BE2C (cell line): ENCODE measurements at regions not wholly inside any gene's neighbourhood (a gene's known extent, or its start where the extent isn't known, plus 50 kb on each side); places are given as distances from the start of the nearest gene placed in this dataset.

ENCODE experiments used
- DNase-seq: peaks from one replicate; pipeline ENCODE4 v3.0.0-alpha.2; 2020
- H3K27me3 ChIP-seq: fragments of 250-450 bp; sonication (Bioruptor Pico); 2 replicates; pipeline ENCODE4 v1.5.1; 2020; ENCODE audit warnings: mild to moderate bottlenecking
- H3K36me3 ChIP-seq: fragments of 250-450 bp; sonication (Bioruptor Pico); 2 replicates; pipeline ENCODE4 v1.5.1; 2020; ENCODE audit warnings: mild to moderate bottlenecking
- H3K4me1 ChIP-seq: fragments of 250-450 bp; sonication (Bioruptor Pico); 2 replicates; pipeline ENCODE4 v1.5.1; 2020
- H3K4me3 ChIP-seq: 2 replicates; pipeline ENCODE4 v1.5.1; 2011; ENCODE audit warnings: low read depth, low read length
- H3K9me3 ChIP-seq: fragments of 250-450 bp; sonication (Bioruptor Pico); 2 replicates; pipeline ENCODE4 v1.5.1; 2020
- CTCF ChIP-seq: IDR thresholded peaks from 2 replicates; pipeline ENCODE4 v1.5.1; 2012; ENCODE audit warnings: mild to moderate bottlenecking, low read depth, low read length

DNA sequence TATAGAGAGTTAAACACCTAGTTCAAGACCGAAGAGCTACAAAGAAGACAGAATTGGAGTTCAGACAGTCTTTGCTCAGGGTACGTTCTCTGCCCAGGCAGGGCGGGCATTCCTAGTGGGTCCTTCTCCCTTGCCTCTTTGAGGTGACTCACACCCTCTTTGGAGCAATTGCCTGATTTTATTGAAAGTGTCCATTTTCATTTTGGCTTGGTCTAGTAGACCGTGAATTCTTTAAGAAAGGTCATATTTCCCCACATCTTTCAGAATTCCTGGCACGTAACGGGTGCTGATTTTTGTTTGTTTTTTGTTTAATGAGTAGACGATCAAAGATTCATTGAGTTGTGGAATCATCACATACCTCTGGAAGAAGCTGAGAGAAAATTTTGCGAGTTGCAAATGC, 871.5 kb downstream of the RNF144A start:
- no peaks in the 10 kb centered on the region for H3K27me3 ChIP-seq
- DNase-seq = no peak
- no peak overlapping the region for H3K4me3 ChIP-seq
- no peak for TF ChIP-seq CTCF
- no peaks in the 10 kb centered on the region for H3K36me3 ChIP-seq
- H3K9me3 ChIP-seq = no peaks in the 10 kb centered on the region
- no peaks in the 10 kb centered on the region for H3K4me1 ChIP-seq

DNA sequence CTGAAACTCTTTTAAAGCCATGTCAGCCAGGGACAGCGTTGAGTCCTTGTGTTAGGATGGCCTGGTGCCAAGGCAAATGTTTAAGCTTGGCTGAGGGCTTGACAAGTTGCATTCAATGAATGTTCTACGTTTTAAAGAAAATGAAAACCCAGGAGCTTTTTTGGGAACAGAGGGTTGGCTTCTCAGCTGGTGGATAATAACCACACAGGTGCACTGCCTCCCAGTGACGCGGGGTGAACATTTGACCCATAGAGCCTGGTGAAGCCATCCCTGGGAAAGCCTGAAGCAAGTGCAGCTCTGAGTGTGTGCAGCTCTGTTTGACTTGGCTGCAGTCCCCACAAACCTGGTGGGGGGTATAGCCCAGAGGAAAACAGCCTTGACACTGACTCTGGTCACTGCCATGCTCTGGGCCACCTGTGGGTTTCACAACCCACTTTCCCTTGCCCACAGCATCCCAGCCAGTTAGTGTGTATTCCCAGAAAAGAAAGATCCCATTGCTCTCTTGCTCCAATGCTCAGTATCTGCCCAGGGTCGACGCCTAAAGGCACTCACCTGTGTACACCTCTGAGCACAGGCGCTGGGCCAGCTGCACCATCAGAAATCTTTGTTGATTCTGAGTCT, 874.9 kb downstream of the RNF144A start:
- no peak for TF ChIP-seq CTCF
- no peaks in the 10 kb centered on the region for H3K27me3 ChIP-seq
- H3K36me3 ChIP-seq = no peaks in the 10 kb centered on the region
- no peaks in the 10 kb centered on the region for H3K9me3 ChIP-seq
- DNase-seq = no peak
- no peaks in the 10 kb centered on the region for H3K4me1 ChIP-seq
- H3K4me3 ChIP-seq = no peak overlapping the region

- Histone ChIP-seq H3K27me3 (no peaks in the 10 kb centered on the region), H3K36me3 (no peaks in the 10 kb centered on the region), H3K9me3 (no peaks in the 10 kb centered on the region), H3K4me3 (no peak overlapping the region), H3K4me1 (no peaks in the 10 kb centered on the region)
- no peak for TF ChIP-seq CTCF
- DNase-seq = no peak
These were observed 878.8 kb downstream of the RNF144A start for GRCh38 chr2:7795778-7796563.

DNA sequence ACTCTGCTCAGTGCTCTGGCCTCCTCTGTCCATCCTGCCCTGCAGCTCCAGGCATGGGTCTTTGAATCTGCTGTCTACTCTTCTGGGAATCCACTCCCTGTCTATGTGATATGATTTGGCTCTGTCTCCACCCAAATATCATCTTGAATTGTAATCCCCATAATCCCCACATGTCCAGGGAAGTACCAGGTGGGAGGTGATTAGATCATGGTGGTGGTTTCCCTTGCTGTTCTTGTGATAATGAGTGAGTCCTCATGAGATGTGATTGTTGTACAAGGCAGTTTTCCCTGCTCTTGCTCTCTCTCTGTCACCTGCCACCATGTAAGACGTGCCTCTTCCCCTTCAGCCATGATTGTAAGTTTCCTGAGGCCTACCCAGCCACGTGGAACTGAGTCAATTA, 881.8 kb upstream of the ID2 start:
- Histone ChIP-seq H3K4me1 (no peaks in the 10 kb centered on the region), H3K27me3 (no peaks in the 10 kb centered on the region), H3K36me3 (no peaks in the 10 kb centered on the region), H3K9me3 (no peaks in the 10 kb centered on the region; the same call in 1 of the 2 replicates), H3K4me3 (no peak overlapping the region)
- no peak for DNase-seq
- no peak for TF ChIP-seq CTCF

- Histone ChIP-seq H3K9me3 (no peaks in the 10 kb centered on the region; the same call in none of the 2 replicates), H3K4me3 (no peak overlapping the region)
- no peak for TF ChIP-seq CTCF
These were observed 880.6 kb upstream of the ID2 start for GRCh38 chr2:7801212-7801611.

GRCh38 chr2:7803515-7803914, 878.3 kb upstream of the ID2 start:
- Histone ChIP-seq H3K4me1 (no peaks in the 10 kb centered on the region), H3K4me3 (no peak overlapping the region), H3K36me3 (no peaks in the 10 kb centered on the region), H3K27me3 (no peaks in the 10 kb centered on the region), H3K9me3 (no peaks in the 10 kb centered on the region; the same call in none of the 2 replicates)
- no peak for DNase-seq
- TF ChIP-seq CTCF = no peak

More at GRCh38 chr2:7801212-7801611, 880.6 kb upstream of the ID2 start:
- H3K27me3 ChIP-seq = no peaks in the 10 kb centered on the region
- DNase-seq = no peak
- H3K36me3 ChIP-seq = no peaks in the 10 kb centered on the region
- no peaks in the 10 kb centered on the region for H3K4me1 ChIP-seq
